GM23338 (cell line): ENCODE measurements at regions not wholly inside any gene's neighbourhood (a gene's known extent, or its start where the extent isn't known, plus 50 kb on each side); places are given as distances from the start of the nearest gene placed in this dataset.
A peak's percentile ranks its signal among the peaks of the same experiment; 100 is the strongest.

Experiments
- ATAC-seq: fragments of 200-7000 bp; cut with Tn5 transposase; 3 replicates; pipeline ENCODE4 v1.9.1; 2020
- DNase-seq: peaks from one replicate; pipeline ENCODE4 v3.0.0-alpha.2; 2015; ENCODE audit warnings: low spot score
- H2AFZ ChIP-seq: fragments of 200-600 bp; sonication (generic); 2 replicates; pipeline ENCODE4 v1.8.0; 2016; ENCODE audit warnings: antibody characterized with exemption, mild to moderate bottlenecking, moderate library complexity
- H3F3A ChIP-seq: fragments of 200-600 bp; sonication (generic); replicated peaks from 2 replicates; pipeline ENCODE4 v1.8.0; 2017; ENCODE audit warnings: antibody characterized with exemption, mixed run types, low read depth
- H3K27ac ChIP-seq: fragments of 200-600 bp; sonication (generic); 2 replicates; pipeline ENCODE4 v1.6.1; 2016; ENCODE audit warnings: low read depth
- H3K27me3 ChIP-seq: fragments of 200-600 bp; sonication (generic); 2 replicates; pipeline ENCODE4 v1.8.0; 2016; ENCODE audit warnings: mild to moderate bottlenecking, mixed run types, moderate library complexity; ENCODE audit not compliant: insufficient read depth
- H3K36me3 ChIP-seq: fragments of 200-600 bp; sonication (generic); 2 replicates; pipeline ENCODE4 v1.8.0; 2016; ENCODE audit warnings: mild to moderate bottlenecking; ENCODE audit not compliant: insufficient read depth
- H3K4me1 ChIP-seq: fragments of 200-600 bp; sonication (generic); 2 replicates; pipeline ENCODE4 v1.8.0; 2016; ENCODE audit warnings: mild to moderate bottlenecking, moderate library complexity; ENCODE audit not compliant: insufficient read depth
- H3K4me2 ChIP-seq: fragments of 200-600 bp; sonication (generic); 2 replicates; pipeline ENCODE4 v1.7.1; 2017; ENCODE audit warnings: mixed run types
- H3K4me3 ChIP-seq: fragments of 200-600 bp; sonication (generic); 2 replicates; pipeline ENCODE4 v1.6.1; 2016; ENCODE audit warnings: mixed run types
- H3K79me2 ChIP-seq: fragments of 200-600 bp; sonication (generic); replicated peaks from 2 replicates; pipeline ENCODE4 v1.8.0; 2017; ENCODE audit warnings: mild to moderate bottlenecking; ENCODE audit not compliant: insufficient read depth
- H3K9me2 ChIP-seq: fragments of 200-600 bp; sonication (generic); 2 replicates; pipeline ENCODE4 v1.8.0; 2017; ENCODE audit not compliant: insufficient read depth
- H4K20me1 ChIP-seq: fragments of 200-600 bp; sonication (generic); replicated peaks from 2 replicates; pipeline ENCODE4 v1.8.0; 2017; ENCODE audit warnings: mild to moderate bottlenecking; ENCODE audit not compliant: insufficient read depth
- H3K27ac Mint-ChIP-seq: 2 replicates; pipeline ENCODE4 v1.8.0; 2020; ENCODE audit warnings: inconsistent platforms, mild to moderate bottlenecking, moderate library complexity, mixed read lengths
- H3K27me3 Mint-ChIP-seq: 3 replicates; pipeline ENCODE4 v1.8.0; 2022; ENCODE audit warnings: low read depth, mild to moderate bottlenecking, moderate library complexity, mixed read lengths, inconsistent platforms; ENCODE audit not compliant: insufficient read depth, poor library complexity
- H3K36me3 Mint-ChIP-seq: 3 replicates; pipeline ENCODE4 v1.8.0; 2021; ENCODE audit warnings: low read depth, mild to moderate bottlenecking, inconsistent platforms, moderate library complexity, mixed read lengths
- H3K4me1 Mint-ChIP-seq: 3 replicates; pipeline ENCODE4 v1.8.0; 2020; ENCODE audit warnings: mild to moderate bottlenecking, inconsistent platforms, mixed read lengths
- H3K4me3 Mint-ChIP-seq: 3 replicates; pipeline ENCODE4 v1.8.0; 2021; ENCODE audit warnings: moderate library complexity, mild to moderate bottlenecking, inconsistent platforms, mixed read lengths
- H3K9me3 Mint-ChIP-seq: 3 replicates; pipeline ENCODE4 v1.8.0; 2020; ENCODE audit warnings: moderate library complexity, mild to moderate bottlenecking, inconsistent platforms, mixed read lengths
- CREB1 ChIP-seq: fragments of 250-450 bp; sonication (Bioruptor Pico); IDR thresholded peaks from 2 replicates; pipeline ENCODE4 v1.5.0; 2020; ENCODE audit warnings: low read depth, mild to moderate bottlenecking, moderate library complexity
- EZH2 ChIP-seq: fragments of 200-600 bp; sonication (generic); IDR thresholded peaks from one replicate; pipeline ENCODE4 v1.8.0; 2017; ENCODE audit warnings: antibody characterized with exemption, mild to moderate bottlenecking, low read depth; ENCODE audit not compliant: unreplicated experiment
- JUNB ChIP-seq: IDR thresholded peaks from one replicate; pipeline ENCODE4 v1.6.1; 2016; ENCODE audit warnings: antibody characterized with exemption; ENCODE audit not compliant: unreplicated experiment
- NANOG ChIP-seq: IDR thresholded peaks from 2 replicates; pipeline ENCODE4 v1.6.1; 2016; ENCODE audit warnings: antibody characterized with exemption, borderline replicate concordance
- POLR2AphosphoS5 ChIP-seq: IDR thresholded peaks from 2 replicates; pipeline ENCODE4 v1.6.1; 2016; ENCODE audit warnings: antibody characterized with exemption, low read depth
- ZNF114 ChIP-seq: fragments of 250-450 bp; sonication (Bioruptor Pico); IDR thresholded peaks from 2 replicates; pipeline ENCODE4 v1.5.0; 2020; ENCODE audit warnings: mild to moderate bottlenecking, moderate library complexity
- TF ChIP-seq, protein P1 (sequence below), 2 experiments: fragments of 200-600 bp in 1 of 2; sonication (generic) in 1 of 2; conservative IDR thresholded peaks; 2 replicates each; pipeline versions ENCODE4 v1.5.1 to v1.6.1; 2016 to 2017; ENCODE audit warnings: antibody characterized with exemption in 2 of 2, low read depth in 2 of 2, mild to moderate bottlenecking in 2 of 2, moderate library complexity in 1 of 2
- TF ChIP-seq, protein P2 (sequence below): IDR thresholded peaks from one replicate; pipeline ENCODE4 v1.6.1; 2018; ENCODE audit warnings: antibody characterized with exemption; ENCODE audit not compliant: unreplicated experiment
- TF ChIP-seq, protein P3 (sequence below): IDR thresholded peaks from 2 replicates; pipeline ENCODE4 v1.6.1; 2016; ENCODE audit warnings: antibody characterized with exemption

DNA sequence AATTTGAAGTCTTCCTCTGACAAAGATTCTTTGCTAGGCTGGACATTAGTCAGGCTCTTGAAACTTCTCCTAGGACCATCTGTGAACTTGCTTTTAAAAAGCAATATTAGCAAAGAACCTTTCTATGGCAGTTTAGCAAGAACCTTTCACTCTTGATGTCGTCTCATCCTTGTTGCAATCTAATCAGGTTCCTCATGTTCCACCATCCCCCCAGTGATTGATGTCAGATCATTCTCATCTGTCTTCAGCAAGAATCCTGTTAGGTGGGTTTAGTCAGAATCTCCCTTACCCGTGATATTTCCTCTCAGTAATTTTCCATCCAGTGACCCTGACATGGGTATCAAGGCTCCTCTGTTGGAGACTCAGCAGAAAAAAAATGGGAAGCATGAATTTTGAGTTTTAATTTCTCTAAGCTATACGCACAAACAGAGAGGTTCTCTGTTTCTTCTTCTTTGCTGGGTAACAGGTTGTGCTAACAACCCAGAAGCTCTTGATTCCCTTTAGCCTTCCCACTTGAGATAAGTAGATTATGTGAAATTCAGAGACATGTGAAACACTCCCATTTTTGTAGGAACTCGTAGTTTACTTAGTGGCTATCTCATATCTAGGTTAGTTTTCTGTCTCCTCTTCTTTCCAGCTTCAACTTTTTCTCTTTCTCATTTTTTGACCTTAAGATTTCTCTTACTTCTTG lies 507.4 kb downstream of the C4orf33 start (continued):
- TF ChIP-seq, protein P1, sequence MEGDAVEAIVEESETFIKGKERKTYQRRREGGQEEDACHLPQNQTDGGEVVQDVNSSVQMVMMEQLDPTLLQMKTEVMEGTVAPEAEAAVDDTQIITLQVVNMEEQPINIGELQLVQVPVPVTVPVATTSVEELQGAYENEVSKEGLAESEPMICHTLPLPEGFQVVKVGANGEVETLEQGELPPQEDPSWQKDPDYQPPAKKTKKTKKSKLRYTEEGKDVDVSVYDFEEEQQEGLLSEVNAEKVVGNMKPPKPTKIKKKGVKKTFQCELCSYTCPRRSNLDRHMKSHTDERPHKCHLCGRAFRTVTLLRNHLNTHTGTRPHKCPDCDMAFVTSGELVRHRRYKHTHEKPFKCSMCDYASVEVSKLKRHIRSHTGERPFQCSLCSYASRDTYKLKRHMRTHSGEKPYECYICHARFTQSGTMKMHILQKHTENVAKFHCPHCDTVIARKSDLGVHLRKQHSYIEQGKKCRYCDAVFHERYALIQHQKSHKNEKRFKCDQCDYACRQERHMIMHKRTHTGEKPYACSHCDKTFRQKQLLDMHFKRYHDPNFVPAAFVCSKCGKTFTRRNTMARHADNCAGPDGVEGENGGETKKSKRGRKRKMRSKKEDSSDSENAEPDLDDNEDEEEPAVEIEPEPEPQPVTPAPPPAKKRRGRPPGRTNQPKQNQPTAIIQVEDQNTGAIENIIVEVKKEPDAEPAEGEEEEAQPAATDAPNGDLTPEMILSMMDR (conservative IDR thresholded peaks at IDR 0.05; ENCODE audit: low read depth in 2 of 2): no peak

DNA sequence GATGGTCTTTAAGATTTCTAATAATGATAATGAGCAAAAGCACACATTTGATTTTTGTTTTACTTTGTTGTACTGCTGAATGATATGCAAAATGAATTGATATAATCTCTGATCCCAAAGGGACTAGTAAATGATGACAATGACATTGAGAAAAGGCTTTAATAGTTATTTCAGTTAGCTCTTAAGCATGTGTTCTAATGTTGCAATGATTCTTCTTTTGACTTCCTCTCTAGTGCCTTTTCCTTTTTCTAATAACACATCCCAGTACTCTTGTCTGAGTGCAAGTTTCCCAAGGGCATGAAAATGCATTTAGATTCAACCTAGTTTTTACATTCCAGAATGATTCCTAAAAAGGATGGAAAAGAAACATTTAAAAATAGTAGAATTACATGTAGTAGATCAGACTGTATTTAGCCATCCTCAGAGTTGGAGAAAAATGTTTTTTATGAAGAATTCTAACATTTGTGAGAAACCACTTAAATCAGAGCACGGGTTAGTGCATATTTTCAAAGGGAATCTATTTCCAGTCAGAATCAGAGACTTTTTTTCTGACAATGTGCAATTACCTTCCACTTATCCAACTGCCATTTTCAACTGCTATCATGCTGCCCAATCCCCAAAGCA lies 508.8 kb downstream of the C4orf33 start:
- H3K4me1 ChIP-seq: no peaks in the 10 kb centered on the region
- no peak for ATAC-seq

DNA sequence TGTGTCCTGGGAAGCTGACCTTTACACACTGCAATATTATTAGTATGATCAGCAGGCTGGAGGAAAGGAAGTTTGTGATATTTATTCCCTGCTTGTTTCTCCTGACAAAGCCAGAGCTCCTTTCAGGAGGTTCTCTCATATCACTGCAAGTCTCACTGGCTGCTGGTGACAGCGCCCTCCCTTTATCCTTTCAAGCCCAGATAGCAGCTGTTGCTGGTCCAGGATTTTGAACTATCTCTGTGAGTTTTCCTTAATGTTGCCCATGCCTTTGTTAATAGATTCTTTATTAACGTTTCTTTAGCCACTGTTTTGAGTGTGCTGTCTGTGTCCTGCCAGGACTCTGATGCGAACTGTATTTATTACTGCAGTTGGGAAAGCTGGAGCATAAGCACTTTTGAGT lies 518.7 kb downstream of the C4orf33 start:
- H3K27ac ChIP-seq: no peak overlapping the region
- DNase-seq: no peak
- H3K36me3 Mint-ChIP-seq: no peaks in the 10 kb centered on the region
- H2AFZ ChIP-seq: peak overlapping the region; percentile 67
- H3K36me3 ChIP-seq: no peaks in the 10 kb centered on the region
- no peaks in the 10 kb centered on the region for H4K20me1 ChIP-seq
- no peaks in the 10 kb centered on the region for H3K9me2 ChIP-seq
- no peaks in the 10 kb centered on the region for H3F3A ChIP-seq
- no peaks in the 10 kb centered on the region for H3K4me1 ChIP-seq
- H3K4me3 ChIP-seq: no peak overlapping the region
- peak; percentile 34; the same call in 2 of the 3 replicates for ATAC-seq
- no peaks in the 10 kb centered on the region for H3K4me1 Mint-ChIP-seq
- no peaks in the 10 kb centered on the region for H3K79me2 ChIP-seq
- H3K27me3 Mint-ChIP-seq: no peaks in the 10 kb centered on the region
- no peaks in the 10 kb centered on the region for H3K27me3 ChIP-seq
- H3K27ac Mint-ChIP-seq: no peak overlapping the region
- no peak overlapping the region for H3K4me3 Mint-ChIP-seq
- H3K9me3 Mint-ChIP-seq: no peaks in the 10 kb centered on the region
- H3K4me2 ChIP-seq: no peak overlapping the region
- TF ChIP-seq, protein P2, sequence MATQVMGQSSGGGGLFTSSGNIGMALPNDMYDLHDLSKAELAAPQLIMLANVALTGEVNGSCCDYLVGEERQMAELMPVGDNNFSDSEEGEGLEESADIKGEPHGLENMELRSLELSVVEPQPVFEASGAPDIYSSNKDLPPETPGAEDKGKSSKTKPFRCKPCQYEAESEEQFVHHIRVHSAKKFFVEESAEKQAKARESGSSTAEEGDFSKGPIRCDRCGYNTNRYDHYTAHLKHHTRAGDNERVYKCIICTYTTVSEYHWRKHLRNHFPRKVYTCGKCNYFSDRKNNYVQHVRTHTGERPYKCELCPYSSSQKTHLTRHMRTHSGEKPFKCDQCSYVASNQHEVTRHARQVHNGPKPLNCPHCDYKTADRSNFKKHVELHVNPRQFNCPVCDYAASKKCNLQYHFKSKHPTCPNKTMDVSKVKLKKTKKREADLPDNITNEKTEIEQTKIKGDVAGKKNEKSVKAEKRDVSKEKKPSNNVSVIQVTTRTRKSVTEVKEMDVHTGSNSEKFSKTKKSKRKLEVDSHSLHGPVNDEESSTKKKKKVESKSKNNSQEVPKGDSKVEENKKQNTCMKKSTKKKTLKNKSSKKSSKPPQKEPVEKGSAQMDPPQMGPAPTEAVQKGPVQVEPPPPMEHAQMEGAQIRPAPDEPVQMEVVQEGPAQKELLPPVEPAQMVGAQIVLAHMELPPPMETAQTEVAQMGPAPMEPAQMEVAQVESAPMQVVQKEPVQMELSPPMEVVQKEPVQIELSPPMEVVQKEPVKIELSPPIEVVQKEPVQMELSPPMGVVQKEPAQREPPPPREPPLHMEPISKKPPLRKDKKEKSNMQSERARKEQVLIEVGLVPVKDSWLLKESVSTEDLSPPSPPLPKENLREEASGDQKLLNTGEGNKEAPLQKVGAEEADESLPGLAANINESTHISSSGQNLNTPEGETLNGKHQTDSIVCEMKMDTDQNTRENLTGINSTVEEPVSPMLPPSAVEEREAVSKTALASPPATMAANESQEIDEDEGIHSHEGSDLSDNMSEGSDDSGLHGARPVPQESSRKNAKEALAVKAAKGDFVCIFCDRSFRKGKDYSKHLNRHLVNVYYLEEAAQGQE: no peak
- no peak for TF ChIP-seq ZNF114 (CRISPR knock-in tag)
- TF ChIP-seq, protein P3, sequence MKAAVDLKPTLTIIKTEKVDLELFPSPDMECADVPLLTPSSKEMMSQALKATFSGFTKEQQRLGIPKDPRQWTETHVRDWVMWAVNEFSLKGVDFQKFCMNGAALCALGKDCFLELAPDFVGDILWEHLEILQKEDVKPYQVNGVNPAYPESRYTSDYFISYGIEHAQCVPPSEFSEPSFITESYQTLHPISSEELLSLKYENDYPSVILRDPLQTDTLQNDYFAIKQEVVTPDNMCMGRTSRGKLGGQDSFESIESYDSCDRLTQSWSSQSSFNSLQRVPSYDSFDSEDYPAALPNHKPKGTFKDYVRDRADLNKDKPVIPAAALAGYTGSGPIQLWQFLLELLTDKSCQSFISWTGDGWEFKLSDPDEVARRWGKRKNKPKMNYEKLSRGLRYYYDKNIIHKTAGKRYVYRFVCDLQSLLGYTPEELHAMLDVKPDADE: no peak
- TF ChIP-seq CREB1 (CRISPR knock-in tag): no peak
- TF ChIP-seq EZH2: no peak
- TF ChIP-seq POLR2AphosphoS5: no peak
- no peak for TF ChIP-seq NANOG
- TF ChIP-seq JUNB: no peak

More for the DNA sequence above, 508.8 kb downstream of the C4orf33 start:
- Histone ChIP-seq H3F3A (no peaks in the 10 kb centered on the region), H3K4me3 (no peak overlapping the region), H2AFZ (0 out of 2 replicates have a peak overlapping the region, but pooled peaks have one; percentile 5), H3K79me2 (no peaks in the 10 kb centered on the region), H3K36me3 (no peaks in the 10 kb centered on the region), H3K27me3 (no peaks in the 10 kb centered on the region), H4K20me1 (no peaks in the 10 kb centered on the region), H3K9me2 (0 out of 2 replicates have a peak, but pooled peaks cover 1% of the 10 kb centered on the region), H3K27ac (no peak overlapping the region), H3K4me2 (no peak overlapping the region)
- Mint-ChIP-seq H3K36me3 (no peaks in the 10 kb centered on the region), H3K27me3 (peaks cover 4% of the 10 kb centered on the region), H3K27ac (no peak overlapping the region), H3K4me1 (no peaks in the 10 kb centered on the region), H3K4me3 (no peak overlapping the region), H3K9me3 (no peaks in the 10 kb centered on the region)
- no peak for DNase-seq
- TF ChIP-seq POLR2AphosphoS5: no peak
- TF ChIP-seq, protein P2: no peak
